ENCODE measurements at regions not wholly inside any gene's neighbourhood (a gene's known extent, or its start where the extent isn't known, plus 50 kb on each side); places are given as distances from the start of the nearest gene placed in this dataset.

GRCh38 chr1:47555841-47556560, 118.2 kb downstream of the FOXD2 start:
- DNase-seq = no peak

GRCh38 chr1:47557066-47557465, 119.2 kb downstream of the FOXD2 start:
- DNase-seq = no peak

- DNase-seq = no peak
Observed at GRCh38 chr1:47558601-47559593, 121.1 kb downstream of the FOXD2 start.

DNA sequence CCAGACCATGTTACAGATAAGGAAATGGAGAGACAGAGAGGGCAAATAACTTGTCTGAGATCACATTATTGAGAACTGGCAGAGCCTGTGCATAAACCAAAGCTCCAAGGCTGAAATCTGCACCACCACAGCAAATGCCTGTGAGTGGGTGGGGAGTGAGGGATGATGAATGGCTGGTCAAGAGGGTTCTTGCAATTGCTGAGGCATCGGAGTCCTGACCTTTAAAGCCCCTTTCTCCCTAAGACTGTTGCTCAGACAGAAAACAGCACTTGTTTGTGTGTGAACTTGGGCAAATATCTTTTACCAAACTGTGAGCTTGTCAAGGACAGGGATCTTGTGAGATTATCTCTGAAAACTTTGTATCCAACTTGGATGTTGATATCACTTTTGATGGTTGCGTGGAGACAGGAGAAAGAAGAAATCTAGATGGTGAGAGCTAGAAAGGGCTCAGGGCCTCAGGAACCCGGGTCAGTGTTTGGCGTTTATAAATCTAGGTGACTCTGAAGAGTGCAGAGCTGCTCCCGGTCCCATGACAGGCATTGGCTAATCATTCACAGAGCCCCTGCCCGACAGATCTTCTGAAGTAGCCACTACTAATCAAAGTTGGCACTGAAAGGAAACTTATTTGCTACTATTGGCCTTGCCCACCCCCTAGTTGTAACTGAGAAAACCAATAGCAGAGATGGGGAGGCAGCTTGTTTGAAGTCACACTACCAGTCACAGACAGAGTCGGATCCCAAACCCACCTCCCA, 122.3 kb downstream of the FOXD2 start:
- DNase-seq = no peak

- DNase-seq = no peak
Observed at GRCh38 chr1:47561523-47562007, 123.7 kb downstream of the FOXD2 start.

DNA sequence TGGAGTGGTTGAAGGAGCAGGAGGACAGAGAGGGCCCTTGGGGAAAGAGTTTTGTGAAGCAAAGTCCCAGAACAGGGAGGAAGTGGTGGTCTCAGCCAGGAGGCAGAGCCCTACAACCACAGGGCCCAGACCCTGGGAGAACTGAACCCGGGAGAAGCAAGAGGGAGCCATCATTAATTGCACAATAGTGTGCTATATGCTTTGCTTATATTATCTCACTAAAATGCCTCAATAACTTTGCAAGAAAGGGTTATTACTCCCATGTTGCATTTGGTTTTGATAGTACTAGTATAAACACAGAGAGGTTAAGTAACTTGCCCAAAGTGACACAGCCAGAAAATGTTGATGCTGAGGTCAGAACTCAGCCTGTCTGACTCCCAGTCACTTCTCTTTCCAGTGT, 124.3 kb downstream of the FOXD2 start:
- no peak for DNase-seq

DNA sequence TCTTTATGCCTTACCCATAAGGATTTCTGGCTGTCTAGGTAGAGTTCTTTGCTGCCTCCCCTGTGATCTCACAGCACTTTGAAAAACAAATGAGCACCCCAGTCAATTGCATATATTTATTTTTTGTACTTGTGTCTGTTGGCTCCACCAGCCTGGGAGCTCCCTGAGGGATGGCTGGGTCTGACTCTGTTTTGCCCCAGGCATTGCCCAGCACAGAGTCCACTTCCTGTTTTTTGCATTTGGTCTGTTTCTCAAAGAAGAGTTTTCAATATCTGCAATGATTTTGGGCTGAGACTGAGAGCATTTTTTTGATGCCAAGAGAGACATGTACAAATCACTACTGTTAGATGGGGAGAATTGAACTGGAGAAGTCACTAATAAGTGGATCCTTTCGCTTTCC, 125.0 kb downstream of the FOXD2 start:
- DNase-seq = peak; percentile 8

DNA sequence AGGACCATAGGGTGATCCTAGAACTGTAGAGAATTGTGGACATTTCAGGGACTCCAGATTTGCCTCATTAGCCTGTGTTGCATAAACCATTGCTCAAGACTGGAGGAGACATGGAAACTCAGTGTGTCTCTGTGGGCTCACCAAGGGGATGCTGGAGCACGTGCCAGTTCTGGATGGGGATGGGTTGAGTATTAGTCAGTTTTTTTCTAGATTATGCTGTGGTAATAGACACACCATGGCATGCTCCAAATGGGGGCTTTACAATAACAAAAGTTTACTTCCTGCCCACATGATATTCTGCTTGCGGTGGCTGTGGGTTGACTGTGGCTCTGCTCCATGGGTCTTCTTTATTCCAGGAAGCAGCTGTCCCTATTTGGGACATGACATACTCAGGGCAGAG, 125.4 kb downstream of the FOXD2 start:
- peak; percentile 5 for DNase-seq

DNA sequence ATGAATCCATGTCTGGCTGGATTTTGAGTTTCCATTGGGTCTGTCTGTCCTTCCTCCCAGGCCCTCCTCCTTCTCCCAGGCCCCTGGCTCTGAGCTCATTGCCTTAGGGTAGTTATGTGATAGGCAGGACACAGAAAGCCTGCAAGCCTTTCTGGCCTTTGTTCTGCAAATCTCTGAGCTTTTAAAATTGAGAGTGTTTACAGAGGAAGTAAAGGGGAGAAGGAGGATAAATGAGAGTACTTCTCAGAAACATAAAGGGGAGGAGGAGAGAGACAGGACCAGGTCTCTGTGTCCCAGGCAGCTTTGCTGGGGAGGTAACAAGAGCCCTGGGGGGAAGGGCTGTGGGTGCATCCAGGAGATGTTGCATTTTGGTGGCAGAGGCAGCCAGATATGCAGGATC, 126.7 kb downstream of the FOXD2 start:
- no peak for DNase-seq

DNA sequence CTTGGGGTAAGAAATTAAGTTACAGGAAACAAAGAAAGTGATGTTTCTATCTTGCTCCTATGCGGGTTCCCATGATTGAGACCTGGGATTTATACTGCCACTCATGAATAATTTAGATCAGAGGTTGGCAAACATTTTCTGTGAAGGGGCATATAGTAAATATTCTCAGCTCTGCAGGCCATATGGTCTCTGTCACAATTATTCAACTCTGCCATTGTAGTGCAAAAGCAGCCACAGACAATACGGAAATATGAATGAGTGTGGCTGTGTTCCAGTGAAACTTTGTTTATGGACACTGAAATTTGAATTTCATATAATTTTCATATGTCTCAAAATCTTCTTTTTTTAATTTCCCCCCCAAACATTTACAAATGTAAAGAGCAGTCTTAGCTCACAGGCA, 127.2 kb downstream of the FOXD2 start:
- no peak for DNase-seq

- no peak for DNase-seq
Observed at GRCh38 chr1:47565676-47566075, 127.8 kb downstream of the FOXD2 start.

- DNase-seq = no peak
Observed at GRCh38 chr1:47568763-47569162, 130.9 kb downstream of the FOXD2 start.

DNA sequence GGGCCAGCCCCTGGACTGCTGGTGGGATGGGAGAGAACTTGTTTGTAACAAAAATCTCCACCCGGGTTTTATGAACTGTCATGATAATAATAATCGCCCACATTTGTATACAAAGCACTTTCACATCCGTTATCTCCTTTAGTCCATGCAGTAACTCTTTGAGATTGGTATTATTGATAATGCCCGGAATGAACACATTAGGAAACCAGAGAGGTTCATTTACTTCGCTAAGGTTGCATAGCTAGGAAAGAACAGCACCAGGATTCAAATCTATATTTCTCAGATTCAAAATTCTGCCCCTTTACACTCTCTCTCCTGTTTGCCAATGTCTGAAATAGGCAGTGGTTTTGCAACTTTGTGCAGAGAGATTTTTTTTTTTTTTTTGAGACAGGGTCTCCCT, 131.4 kb downstream of the FOXD2 start:
- DNase-seq = no peak

- no peak for DNase-seq
Observed at GRCh38 chr1:47569681-47570470, 132.0 kb downstream of the FOXD2 start.

DNA sequence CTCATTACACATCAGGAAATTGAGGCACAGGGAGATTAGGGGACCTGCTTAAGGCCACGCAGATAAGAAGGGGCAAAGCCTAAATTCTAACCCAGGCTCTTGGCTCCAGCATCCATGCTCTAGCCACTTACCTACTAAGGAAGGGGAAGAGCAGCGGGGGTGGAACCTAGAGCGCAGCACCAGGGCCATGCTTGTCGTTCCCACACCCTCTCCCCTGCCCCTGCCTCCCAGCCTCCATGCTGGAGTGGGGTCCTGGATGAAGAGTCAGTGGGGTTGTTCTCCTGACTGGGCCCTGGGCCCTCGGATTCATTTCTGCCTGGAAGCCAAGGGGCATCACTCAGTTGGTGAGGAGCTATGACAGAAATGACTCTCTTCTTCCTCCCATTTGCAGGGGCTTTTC, 133.3 kb downstream of the FOXD2 start:
- no peak for DNase-seq

DNA sequence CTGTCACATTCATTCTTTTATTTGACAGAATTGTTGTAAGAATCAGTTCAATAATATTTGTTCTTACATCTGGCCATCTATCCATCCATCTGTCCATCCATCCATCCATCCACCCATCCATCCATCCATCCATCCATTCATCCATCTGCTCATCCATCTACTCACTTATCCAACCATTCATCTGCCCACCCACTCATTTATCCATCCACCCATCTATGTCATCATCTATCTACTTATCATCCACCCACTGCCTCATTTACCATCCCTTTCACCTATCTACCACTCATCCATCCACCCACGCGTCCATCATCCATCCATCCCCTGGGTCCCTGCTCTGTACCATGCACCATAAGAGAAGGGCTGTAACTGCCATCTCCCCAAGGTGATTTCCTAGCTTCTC, 134.1 kb downstream of the FOXD2 start:
- DNase-seq = no peak

GRCh38 chr1:47572731-47573430, 135.0 kb downstream of the FOXD2 start:
- no peak for DNase-seq

DNA sequence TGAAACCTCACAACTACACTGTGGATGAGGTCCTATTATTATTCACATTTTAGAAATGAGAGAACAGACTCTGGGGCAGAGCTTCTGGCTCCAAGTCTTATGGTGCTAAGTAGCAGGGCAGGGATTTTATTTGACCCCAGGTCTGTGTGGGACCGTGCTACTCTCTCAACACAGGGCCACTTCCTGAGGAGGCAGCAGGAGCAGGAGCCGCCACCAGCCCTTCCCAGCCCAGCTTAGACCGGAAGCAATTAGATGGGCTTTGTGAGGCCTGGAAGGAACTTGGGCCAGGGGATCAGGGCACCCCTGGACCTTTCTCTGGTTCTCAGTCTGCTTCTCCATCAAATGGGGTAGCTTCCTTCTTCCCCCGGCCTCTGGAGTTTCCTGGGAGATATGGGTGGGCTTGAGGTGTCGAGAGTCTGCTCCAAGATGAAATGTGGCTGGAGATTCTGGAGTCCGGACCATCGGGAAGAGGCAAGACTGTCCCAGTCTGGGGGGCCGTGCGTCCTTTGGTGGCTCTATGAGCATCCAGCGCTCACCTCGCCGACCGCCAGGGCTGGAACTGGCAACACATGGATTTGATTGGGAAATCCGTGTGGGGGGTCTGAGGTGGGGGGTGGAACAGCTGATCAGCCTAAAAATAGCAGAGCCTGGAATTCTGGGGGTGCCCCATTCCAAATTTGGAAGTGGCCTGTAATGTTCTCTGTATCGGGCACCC, 136.8 kb downstream of the FOXD2 start:
- no peak for DNase-seq

DNA sequence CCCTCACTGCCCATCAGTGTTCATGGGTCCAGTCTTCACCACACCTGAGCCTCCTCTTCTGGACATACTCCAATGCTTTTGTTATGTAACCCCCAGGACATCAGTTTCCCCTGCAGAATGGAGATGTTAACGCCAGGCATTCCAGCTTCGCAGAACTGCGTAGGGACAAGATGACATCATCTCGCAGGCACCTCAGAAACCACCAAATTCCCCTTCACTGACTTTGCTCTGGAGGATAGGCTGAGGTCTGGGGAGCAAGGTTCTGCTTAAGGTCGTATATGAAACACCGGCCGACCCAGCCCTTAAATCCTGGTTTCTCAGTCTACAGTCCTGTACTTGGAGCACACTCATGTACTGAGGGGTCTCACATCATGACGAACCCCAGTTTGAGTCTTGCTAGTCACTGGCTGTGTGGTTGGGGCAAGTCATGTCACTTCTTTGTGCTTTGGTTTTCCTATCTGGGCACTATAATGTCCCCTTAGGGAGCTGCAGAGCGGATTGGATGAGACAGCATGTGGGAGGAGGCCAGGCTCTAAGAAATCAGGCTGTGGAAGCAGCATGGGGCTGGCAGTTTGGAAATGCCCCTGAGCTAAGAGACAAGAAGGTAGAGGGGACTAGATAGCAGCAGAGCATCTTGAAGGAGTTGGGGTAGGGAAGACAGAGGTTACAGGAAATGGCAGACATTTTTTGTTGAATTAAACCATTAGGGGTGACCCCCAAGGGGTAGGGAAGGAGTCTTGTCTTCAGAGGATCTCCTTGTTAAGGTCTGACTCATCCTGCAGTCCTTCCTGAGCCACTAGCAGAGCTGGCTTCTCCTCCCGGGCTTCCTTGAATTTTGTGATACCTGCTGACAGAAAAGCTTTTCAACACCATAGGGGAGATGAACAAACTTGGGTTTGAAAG, 138.3 kb downstream of the FOXD2 start:
- no peak for DNase-seq

DNA sequence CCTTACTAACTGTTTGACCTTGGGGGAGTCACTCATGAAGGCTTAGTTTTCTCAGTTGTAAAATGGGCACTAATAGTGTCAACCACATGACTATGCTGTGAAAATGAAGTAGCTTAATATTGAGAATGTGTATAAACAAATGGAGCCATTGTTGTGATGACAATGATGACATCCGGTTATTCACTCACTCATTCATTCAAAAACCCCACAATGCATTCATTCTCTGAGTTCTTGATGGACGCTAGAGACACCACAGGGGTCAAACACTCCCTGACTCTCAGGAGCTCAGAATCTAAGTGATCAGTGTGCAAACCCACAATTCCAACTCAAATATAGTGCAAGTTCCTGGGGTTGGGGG, 138.9 kb downstream of the FOXD2 start:
- DNase-seq = no peak
